ENCODE measurements at regions not wholly inside any gene's neighbourhood (a gene's known extent, or its start where the extent isn't known, plus 50 kb on each side); places are given as distances from the start of the nearest gene placed in this dataset.

DNA sequence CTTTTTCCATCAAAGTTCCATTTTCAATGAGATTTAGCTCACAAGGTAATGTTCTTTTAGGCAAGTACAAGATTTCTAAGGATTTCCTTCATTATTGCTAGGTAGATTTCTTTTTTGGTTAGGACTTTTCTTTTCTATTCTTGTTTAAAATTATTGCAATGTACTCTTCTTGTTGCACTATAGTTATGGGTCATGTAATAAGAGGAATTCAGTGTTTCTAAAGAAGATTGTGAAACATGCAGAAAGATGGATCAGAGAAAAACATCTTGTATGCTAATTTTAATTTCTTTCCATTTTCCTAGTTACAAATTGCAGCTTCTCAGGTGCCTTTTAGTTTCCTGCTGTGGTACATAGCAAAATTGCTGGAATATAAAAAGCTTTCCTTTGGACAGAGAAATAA, 56.1 kb downstream of the BTG1 start:
- H3K4me3 ChIP-seq (replicated peaks; ENCODE audit: low read depth, low read length), result no peak overlapping the region
- DNase-seq (ENCODE audit: extremely low read depth, low read depth), result no peak
- TF ChIP-seq, protein P1, sequence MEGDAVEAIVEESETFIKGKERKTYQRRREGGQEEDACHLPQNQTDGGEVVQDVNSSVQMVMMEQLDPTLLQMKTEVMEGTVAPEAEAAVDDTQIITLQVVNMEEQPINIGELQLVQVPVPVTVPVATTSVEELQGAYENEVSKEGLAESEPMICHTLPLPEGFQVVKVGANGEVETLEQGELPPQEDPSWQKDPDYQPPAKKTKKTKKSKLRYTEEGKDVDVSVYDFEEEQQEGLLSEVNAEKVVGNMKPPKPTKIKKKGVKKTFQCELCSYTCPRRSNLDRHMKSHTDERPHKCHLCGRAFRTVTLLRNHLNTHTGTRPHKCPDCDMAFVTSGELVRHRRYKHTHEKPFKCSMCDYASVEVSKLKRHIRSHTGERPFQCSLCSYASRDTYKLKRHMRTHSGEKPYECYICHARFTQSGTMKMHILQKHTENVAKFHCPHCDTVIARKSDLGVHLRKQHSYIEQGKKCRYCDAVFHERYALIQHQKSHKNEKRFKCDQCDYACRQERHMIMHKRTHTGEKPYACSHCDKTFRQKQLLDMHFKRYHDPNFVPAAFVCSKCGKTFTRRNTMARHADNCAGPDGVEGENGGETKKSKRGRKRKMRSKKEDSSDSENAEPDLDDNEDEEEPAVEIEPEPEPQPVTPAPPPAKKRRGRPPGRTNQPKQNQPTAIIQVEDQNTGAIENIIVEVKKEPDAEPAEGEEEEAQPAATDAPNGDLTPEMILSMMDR (IDR thresholded peaks at IDR 0.05; ENCODE audit: low read depth, low read length, missing control alignments), result no peak

DNA sequence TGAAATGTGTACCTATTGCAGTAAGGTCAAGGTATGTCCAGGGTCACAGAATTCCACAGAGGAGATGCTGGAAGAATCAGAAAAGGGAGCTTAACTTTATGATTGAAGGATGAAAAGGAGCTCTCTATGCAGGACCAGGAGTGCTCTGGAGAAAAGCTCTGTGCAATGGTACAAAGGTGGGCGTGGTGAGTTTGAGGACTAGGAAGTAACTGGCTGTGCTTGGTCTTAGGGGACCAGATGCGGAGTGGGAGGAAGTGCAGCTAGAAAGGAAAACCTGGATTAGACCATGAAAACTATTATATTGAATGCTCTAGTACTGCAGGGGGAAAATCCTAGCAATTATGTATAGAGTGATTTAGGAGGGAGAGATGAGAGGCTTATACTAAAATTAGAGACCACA, 56.8 kb downstream of the BTG1 start:
- DNase-seq (ENCODE audit: extremely low read depth, low read depth), result no peak
- H3K4me3 ChIP-seq (replicated peaks; ENCODE audit: low read depth, low read length), result no peak overlapping the region
- TF ChIP-seq, protein P1 (IDR thresholded peaks at IDR 0.05; ENCODE audit: low read depth, low read length, missing control alignments), result no peak

DNA sequence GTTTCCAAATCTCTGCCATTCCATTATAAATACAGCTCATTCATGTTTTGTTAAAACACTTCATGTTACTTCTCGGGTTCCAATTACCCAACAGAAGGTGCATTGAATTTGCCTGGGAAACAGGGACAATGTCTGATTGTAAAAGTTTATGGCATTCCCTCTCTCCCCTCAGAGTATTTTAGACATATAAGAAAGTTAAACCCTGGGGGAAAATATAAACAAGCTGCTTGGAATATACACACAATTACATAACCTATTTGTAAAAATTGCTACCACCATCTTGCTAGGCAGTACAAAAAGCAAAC, 60.0 kb downstream of the BTG1 start:
- TF ChIP-seq, protein P1 (IDR thresholded peaks at IDR 0.05; ENCODE audit: low read depth, low read length, missing control alignments), result no peak
- no peak for DNase-seq (ENCODE audit: extremely low read depth, low read depth)
- H3K4me3 ChIP-seq (replicated peaks; ENCODE audit: low read depth, low read length), result no peak overlapping the region

- DNase-seq (ENCODE audit: extremely low read depth, low read depth), result no peak
- TF ChIP-seq, protein P1 (IDR thresholded peaks at IDR 0.05; ENCODE audit: low read depth, low read length, missing control alignments), result no peak
- H3K4me3 ChIP-seq (replicated peaks; ENCODE audit: low read depth, low read length), result no peak overlapping the region
These were observed 60.5 kb downstream of the BTG1 start for GRCh38 chr12:92085040-92085735.

DNA sequence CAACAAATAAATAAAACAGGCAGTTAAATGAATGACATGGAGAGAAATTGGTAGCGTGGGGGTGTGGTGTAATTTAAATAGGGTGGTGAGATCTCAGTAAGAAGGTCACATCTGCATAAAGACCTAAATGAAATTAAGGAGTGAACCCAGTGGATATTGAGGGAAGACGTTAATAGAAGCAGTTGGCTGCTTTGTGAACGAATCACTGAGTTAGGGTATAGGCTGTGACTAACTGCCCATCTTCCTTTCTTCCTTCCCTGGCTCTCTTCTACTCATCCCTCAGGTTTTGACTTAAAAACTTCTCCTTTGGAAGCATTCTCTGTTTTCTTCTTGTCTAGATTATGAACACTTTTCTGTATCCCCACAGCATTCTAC, 64.7 kb downstream of the BTG1 start:
- H3K4me3 ChIP-seq (replicated peaks; ENCODE audit: low read depth, low read length), result no peak overlapping the region
- TF ChIP-seq, protein P1 (IDR thresholded peaks at IDR 0.05; ENCODE audit: low read depth, low read length, missing control alignments), result no peak
- DNase-seq (ENCODE audit: extremely low read depth, low read depth), result no peak

DNA sequence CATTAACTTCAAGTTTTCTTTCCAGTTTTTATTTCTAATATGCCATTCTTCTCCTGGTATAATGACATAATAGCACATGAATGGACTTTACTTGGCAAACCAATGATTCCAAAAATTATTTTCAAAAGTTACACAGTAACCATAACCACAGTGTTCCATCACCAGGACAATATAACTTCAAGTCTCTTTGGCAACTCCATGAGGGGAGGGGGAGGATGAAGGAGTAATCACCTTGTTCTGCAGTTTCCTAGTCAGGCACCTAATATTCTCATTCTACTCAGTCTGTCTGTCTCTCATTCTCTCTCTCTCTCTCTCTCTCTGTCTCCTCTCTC, 66.6 kb downstream of the BTG1 start:
- no peak for DNase-seq (ENCODE audit: extremely low read depth, low read depth)
- H3K4me3 ChIP-seq (replicated peaks; ENCODE audit: low read depth, low read length), result no peak overlapping the region
- TF ChIP-seq, protein P1 (IDR thresholded peaks at IDR 0.05; ENCODE audit: low read depth, low read length, missing control alignments), result no peak

All from HFF-Myc (cell line).